A673 (cell line): ENCODE measurements at regions not wholly inside any gene's neighbourhood (a gene's known extent, or its start where the extent isn't known, plus 50 kb on each side); places are given as distances from the start of the nearest gene placed in this dataset.

Experiments used
- EZH2 ChIP-seq: fragments of 200-600 bp; sonication (generic); IDR thresholded peaks from 2 replicates; pipeline ENCODE4 v1.6.1; 2017; ENCODE audit warnings: borderline replicate concordance, low read depth, mild to moderate bottlenecking, mixed read lengths, antibody characterized with exemption, low read length; ENCODE audit not compliant: poor library complexity, severe bottlenecking
- TF ChIP-seq, protein P1 (sequence below): fragments of 300-800, 200-600 bp; sonication (generic); conservative IDR thresholded peaks from 2 replicates; pipeline ENCODE4 v1.5.1; 2017; ENCODE audit warnings: low read depth, mild to moderate bottlenecking, antibody characterized with exemption, low read length, moderate library complexity, mixed read lengths

DNA sequence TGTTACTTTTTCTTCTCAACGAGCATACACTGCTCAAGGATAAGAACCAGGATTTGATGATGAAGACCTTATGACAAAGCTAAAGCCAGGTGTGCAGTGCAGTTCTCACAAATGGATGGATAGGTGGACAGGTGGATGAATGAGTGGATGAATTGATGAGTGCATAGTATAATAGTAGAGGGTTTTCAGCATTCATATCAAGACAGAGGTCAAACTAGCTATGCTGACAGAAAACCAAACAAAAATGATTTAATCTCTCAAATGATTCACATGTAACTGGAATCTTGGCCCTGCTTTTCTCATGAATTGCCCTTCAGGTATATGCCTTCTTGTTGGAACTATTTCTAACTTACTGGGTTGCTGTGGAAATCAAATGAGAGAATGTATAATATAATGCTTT is 240.9 kb downstream of the BCAT1 start:
- TF ChIP-seq, protein P1, sequence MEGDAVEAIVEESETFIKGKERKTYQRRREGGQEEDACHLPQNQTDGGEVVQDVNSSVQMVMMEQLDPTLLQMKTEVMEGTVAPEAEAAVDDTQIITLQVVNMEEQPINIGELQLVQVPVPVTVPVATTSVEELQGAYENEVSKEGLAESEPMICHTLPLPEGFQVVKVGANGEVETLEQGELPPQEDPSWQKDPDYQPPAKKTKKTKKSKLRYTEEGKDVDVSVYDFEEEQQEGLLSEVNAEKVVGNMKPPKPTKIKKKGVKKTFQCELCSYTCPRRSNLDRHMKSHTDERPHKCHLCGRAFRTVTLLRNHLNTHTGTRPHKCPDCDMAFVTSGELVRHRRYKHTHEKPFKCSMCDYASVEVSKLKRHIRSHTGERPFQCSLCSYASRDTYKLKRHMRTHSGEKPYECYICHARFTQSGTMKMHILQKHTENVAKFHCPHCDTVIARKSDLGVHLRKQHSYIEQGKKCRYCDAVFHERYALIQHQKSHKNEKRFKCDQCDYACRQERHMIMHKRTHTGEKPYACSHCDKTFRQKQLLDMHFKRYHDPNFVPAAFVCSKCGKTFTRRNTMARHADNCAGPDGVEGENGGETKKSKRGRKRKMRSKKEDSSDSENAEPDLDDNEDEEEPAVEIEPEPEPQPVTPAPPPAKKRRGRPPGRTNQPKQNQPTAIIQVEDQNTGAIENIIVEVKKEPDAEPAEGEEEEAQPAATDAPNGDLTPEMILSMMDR = no peak
- no peak for TF ChIP-seq EZH2
